ENCODE measurements at regions not wholly inside any gene's neighbourhood (a gene's known extent, or its start where the extent isn't known, plus 50 kb on each side); places are given as distances from the start of the nearest gene placed in this dataset.

- no peak overlapping the region for H3K9ac ChIP-seq (ENCODE audit: low read length)
- no peak for TF ChIP-seq CTCF (IDR thresholded peaks at IDR 0.05; ENCODE audit: low read length)
- no peak for TF ChIP-seq EZH2 (IDR thresholded peaks at IDR 0.05; ENCODE audit: borderline replicate concordance, low read length)
- H3K27me3 ChIP-seq (ENCODE audit: insufficient read depth, low read length): no peaks in the 10 kb centered on the region
- no peak overlapping the region for H2AFZ ChIP-seq (ENCODE audit: low read length)
- H3K9me3 ChIP-seq (ENCODE audit: low read length): peaks cover 5% of the 10 kb centered on the region
- H3K4me3 ChIP-seq (ENCODE audit: low read depth, low read length, poor library complexity, severe bottlenecking): no peak overlapping the region
- no peak overlapping the region for H3K4me2 ChIP-seq (ENCODE audit: low read length)
- peak overlapping the region; percentile 44 for H3K27ac ChIP-seq (ENCODE audit: low read depth, low read length, poor library complexity, severe bottlenecking)
- H3F3A ChIP-seq (ENCODE audit: insufficient read depth, low read length): no peaks in the 10 kb centered on the region
- no peaks in the 10 kb centered on the region for H3K79me2 ChIP-seq (ENCODE audit: insufficient read depth, low read length)
- H3K36me3 ChIP-seq (ENCODE audit: insufficient read depth, low read length): peaks cover 13% of the 10 kb centered on the region; the same call in 1 of the 2 replicates
- peaks cover 21% of the 10 kb centered on the region for H3K4me1 ChIP-seq (ENCODE audit: insufficient read depth, low read length, severe bottlenecking)
- H3K9me2 ChIP-seq (ENCODE audit: low read depth, low read length): no peaks in the 10 kb centered on the region
- H4K20me1 ChIP-seq (ENCODE audit: insufficient read depth, low read length): no peaks in the 10 kb centered on the region
These were observed 105.8 kb upstream of the RALGPS2 start for GRCh38 chr1:178619042-178619927.

DNA sequence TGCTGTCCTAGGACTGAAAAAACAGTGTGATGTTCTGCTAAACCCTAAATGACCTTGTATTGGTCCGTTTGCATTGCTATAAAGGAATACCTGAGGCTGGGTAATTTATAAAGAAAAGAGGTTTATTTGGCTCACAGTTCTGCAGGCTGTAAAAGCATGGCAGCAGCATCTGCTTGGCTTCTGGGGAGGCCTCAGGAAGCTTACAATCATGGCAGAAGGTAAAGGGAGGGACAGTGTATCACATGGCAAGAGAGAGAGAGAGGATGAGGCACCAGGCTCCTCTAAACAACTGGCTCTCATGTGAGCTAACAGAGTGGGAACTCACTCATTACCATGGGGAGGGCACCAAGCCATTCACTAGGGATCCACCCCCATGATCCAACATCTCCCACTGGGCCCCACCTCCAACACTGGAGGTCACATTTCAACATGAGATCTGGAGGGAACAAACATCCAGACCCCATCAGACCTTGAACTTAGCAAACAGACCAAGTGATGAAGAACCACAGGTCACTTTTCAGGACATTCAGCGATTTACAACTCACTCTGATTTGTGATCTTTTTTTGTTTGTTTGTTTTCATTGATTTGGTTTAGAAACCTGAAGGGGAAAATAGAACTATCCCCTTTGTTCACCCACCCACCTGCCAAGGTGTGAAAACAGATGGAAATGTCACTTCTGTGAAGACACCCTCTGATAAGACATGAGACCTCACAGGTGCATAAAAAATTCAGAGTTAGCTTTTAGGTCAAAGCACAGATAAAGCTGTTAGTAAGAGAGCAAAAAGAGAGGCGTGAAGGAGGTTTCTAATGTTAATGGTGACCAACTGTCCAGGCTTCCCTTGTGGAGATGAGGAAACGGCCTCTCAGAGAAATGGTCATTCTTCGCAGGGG, 104.2 kb upstream of the RALGPS2 start:
- H3K9me2 ChIP-seq (ENCODE audit: low read depth, low read length): no peaks in the 10 kb centered on the region
- H3K27me3 ChIP-seq (ENCODE audit: insufficient read depth, low read length): no peaks in the 10 kb centered on the region
- H3K4me2 ChIP-seq (ENCODE audit: low read length): no peak overlapping the region
- H3K36me3 ChIP-seq (ENCODE audit: insufficient read depth, low read length): peaks cover 13% of the 10 kb centered on the region; the same call in 1 of the 2 replicates
- H3K4me3 ChIP-seq (ENCODE audit: low read depth, low read length, poor library complexity, severe bottlenecking): no peak overlapping the region
- H3K79me2 ChIP-seq (ENCODE audit: insufficient read depth, low read length): no peaks in the 10 kb centered on the region
- H4K20me1 ChIP-seq (ENCODE audit: insufficient read depth, low read length): no peaks in the 10 kb centered on the region
- H3K9me3 ChIP-seq (ENCODE audit: low read length): peaks cover 5% of the 10 kb centered on the region
- peaks cover 17% of the 10 kb centered on the region for H3K4me1 ChIP-seq (ENCODE audit: insufficient read depth, low read length, severe bottlenecking)
- TF ChIP-seq CTCF (IDR thresholded peaks at IDR 0.05; ENCODE audit: low read length) (no peak), EZH2 (IDR thresholded peaks at IDR 0.05; ENCODE audit: borderline replicate concordance, low read length) (no peak)
- H3F3A ChIP-seq (ENCODE audit: insufficient read depth, low read length): no peaks in the 10 kb centered on the region
- H3K9ac ChIP-seq (ENCODE audit: low read length): no peak overlapping the region
- no peak overlapping the region for H3K27ac ChIP-seq (ENCODE audit: low read depth, low read length, poor library complexity, severe bottlenecking)
- H2AFZ ChIP-seq (ENCODE audit: low read length): no peak overlapping the region

- peaks cover 13% of the 10 kb centered on the region; the same call in 1 of the 2 replicates for H3K36me3 ChIP-seq (ENCODE audit: insufficient read depth, low read length)
- H3K4me3 ChIP-seq (ENCODE audit: low read depth, low read length, poor library complexity, severe bottlenecking): no peak overlapping the region
- no peak overlapping the region for H3K4me2 ChIP-seq (ENCODE audit: low read length)
- no peaks in the 10 kb centered on the region for H3K79me2 ChIP-seq (ENCODE audit: insufficient read depth, low read length)
- no peaks in the 10 kb centered on the region for H3K27me3 ChIP-seq (ENCODE audit: insufficient read depth, low read length)
- H4K20me1 ChIP-seq (ENCODE audit: insufficient read depth, low read length): no peaks in the 10 kb centered on the region
- no peaks in the 10 kb centered on the region for H3K9me2 ChIP-seq (ENCODE audit: low read depth, low read length)
- H2AFZ ChIP-seq (ENCODE audit: low read length): no peak overlapping the region
- H3K9me3 ChIP-seq (ENCODE audit: low read length): peaks cover 5% of the 10 kb centered on the region
- peaks cover 15% of the 10 kb centered on the region for H3K4me1 ChIP-seq (ENCODE audit: insufficient read depth, low read length, severe bottlenecking)
- no peak overlapping the region for H3K9ac ChIP-seq (ENCODE audit: low read length)
- H3K27ac ChIP-seq (ENCODE audit: low read depth, low read length, poor library complexity, severe bottlenecking): no peak overlapping the region
- TF ChIP-seq EZH2 (IDR thresholded peaks at IDR 0.05; ENCODE audit: borderline replicate concordance, low read length) (no peak), CTCF (IDR thresholded peaks at IDR 0.05; ENCODE audit: low read length) (no peak)
- no peaks in the 10 kb centered on the region for H3F3A ChIP-seq (ENCODE audit: insufficient read depth, low read length)
These were observed 103.2 kb upstream of the RALGPS2 start for GRCh38 chr1:178621822-178622221.
